ENCODE measurements at regions not wholly inside any gene's neighbourhood (a gene's known extent, or its start where the extent isn't known, plus 50 kb on each side); places are given as distances from the start of the nearest gene placed in this dataset.

DNA sequence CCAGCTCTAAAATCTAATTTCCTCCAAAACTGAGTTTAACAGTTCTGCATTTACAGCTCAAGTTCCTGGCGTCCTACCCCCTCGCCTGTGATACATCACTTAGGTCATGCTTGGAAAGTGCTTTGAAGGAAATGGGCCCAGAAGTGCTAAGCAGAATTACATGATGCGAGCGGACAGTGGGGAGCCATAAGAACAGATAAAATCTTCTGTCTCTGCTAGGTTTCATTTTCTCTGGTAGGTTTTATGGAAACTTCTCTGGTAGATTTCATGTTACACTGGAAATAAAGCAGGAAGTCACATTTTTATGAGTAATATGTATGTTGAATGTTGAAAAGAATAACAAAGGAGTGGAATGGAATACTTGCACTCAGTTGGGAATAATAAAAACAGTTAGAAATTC, 138.3 kb downstream of the ZDHHC21 start:
- TF ChIP-seq, protein P1, sequence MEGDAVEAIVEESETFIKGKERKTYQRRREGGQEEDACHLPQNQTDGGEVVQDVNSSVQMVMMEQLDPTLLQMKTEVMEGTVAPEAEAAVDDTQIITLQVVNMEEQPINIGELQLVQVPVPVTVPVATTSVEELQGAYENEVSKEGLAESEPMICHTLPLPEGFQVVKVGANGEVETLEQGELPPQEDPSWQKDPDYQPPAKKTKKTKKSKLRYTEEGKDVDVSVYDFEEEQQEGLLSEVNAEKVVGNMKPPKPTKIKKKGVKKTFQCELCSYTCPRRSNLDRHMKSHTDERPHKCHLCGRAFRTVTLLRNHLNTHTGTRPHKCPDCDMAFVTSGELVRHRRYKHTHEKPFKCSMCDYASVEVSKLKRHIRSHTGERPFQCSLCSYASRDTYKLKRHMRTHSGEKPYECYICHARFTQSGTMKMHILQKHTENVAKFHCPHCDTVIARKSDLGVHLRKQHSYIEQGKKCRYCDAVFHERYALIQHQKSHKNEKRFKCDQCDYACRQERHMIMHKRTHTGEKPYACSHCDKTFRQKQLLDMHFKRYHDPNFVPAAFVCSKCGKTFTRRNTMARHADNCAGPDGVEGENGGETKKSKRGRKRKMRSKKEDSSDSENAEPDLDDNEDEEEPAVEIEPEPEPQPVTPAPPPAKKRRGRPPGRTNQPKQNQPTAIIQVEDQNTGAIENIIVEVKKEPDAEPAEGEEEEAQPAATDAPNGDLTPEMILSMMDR (IDR thresholded peaks at IDR 0.05), result no peak
- TF ChIP-seq POLR2A (IDR thresholded peaks at IDR 0.05), result no peak

Measured in tibial nerve (tissue), 3 donors.